ENCODE measurements at regions not wholly inside any gene's neighbourhood (a gene's known extent, or its start where the extent isn't known, plus 50 kb on each side); places are given as distances from the start of the nearest gene placed in this dataset.

- BruUV-seq (replicated peaks) = no TSS peak
- Histone ChIP-seq H3K36me3 (ENCODE audit: insufficient read depth, low read length) (no peaks in the 10 kb centered on the region), H3K4me2 (ENCODE audit: low read length) (no peak overlapping the region), H4K20me1 (ENCODE audit: insufficient read depth, low read length) (no peaks in the 10 kb centered on the region), H3K9me3 (ENCODE audit: low read length) (no peaks in the 10 kb centered on the region), H3K27ac (ENCODE audit: low read depth, low read length, poor library complexity, severe bottlenecking) (no peak overlapping the region), H2AFZ (ENCODE audit: low read length) (no peak overlapping the region), H3K4me3 (ENCODE audit: low read depth, low read length, poor library complexity, severe bottlenecking) (no peak overlapping the region), H3K4me1 (ENCODE audit: insufficient read depth, low read length, poor library complexity, severe bottlenecking) (no peaks in the 10 kb centered on the region), H3K9me2 (ENCODE audit: insufficient read depth, low read length) (no peaks in the 10 kb centered on the region), H3K79me2 (ENCODE audit: insufficient read depth, low read depth, low read length) (no peaks in the 10 kb centered on the region)
- CTCF ChIA-PET (ENCODE audit: unreplicated experiment) = no interaction called here
- POLR2A ChIA-PET = no interaction called here
- TF ChIP-seq, protein P1, sequence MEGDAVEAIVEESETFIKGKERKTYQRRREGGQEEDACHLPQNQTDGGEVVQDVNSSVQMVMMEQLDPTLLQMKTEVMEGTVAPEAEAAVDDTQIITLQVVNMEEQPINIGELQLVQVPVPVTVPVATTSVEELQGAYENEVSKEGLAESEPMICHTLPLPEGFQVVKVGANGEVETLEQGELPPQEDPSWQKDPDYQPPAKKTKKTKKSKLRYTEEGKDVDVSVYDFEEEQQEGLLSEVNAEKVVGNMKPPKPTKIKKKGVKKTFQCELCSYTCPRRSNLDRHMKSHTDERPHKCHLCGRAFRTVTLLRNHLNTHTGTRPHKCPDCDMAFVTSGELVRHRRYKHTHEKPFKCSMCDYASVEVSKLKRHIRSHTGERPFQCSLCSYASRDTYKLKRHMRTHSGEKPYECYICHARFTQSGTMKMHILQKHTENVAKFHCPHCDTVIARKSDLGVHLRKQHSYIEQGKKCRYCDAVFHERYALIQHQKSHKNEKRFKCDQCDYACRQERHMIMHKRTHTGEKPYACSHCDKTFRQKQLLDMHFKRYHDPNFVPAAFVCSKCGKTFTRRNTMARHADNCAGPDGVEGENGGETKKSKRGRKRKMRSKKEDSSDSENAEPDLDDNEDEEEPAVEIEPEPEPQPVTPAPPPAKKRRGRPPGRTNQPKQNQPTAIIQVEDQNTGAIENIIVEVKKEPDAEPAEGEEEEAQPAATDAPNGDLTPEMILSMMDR (conservative IDR thresholded peaks at IDR 0.05; ENCODE audit: low read length) = no peak
- TF ChIP-seq EZH2phosphoT487 (IDR thresholded peaks at IDR 0.05; ENCODE audit: borderline replicate concordance, low read depth, low read length) = no peak
- intact Hi-C loops (cut with micrococcal nuclease; ENCODE audit: unreplicated experiment) = no loop called here
- DNase-seq (ENCODE audit: low spot score) = no peak
These were observed 63.7 kb upstream of the PRR16 start for GRCh38 chr5:120400356-120400755.

GRCh38 chr5:120402606-120403005 lies 61.5 kb upstream of the PRR16 start:
- TF ChIP-seq, protein P1 (conservative IDR thresholded peaks at IDR 0.05; ENCODE audit: low read length) = no peak
- TF ChIP-seq EZH2phosphoT487 (IDR thresholded peaks at IDR 0.05; ENCODE audit: borderline replicate concordance, low read depth, low read length) = no peak
- intact Hi-C loops (cut with micrococcal nuclease; ENCODE audit: unreplicated experiment) = no loop called here
- H3K4me1 ChIP-seq (ENCODE audit: insufficient read depth, low read length, poor library complexity, severe bottlenecking) = no peaks in the 10 kb centered on the region
- H3K9me3 ChIP-seq (ENCODE audit: low read length) = no peaks in the 10 kb centered on the region
- CTCF ChIA-PET (ENCODE audit: unreplicated experiment) = no interaction called here
- no peaks in the 10 kb centered on the region for H4K20me1 ChIP-seq (ENCODE audit: insufficient read depth, low read length)
- H3K36me3 ChIP-seq (ENCODE audit: insufficient read depth, low read length) = no peaks in the 10 kb centered on the region
- no peaks in the 10 kb centered on the region for H3K9me2 ChIP-seq (ENCODE audit: insufficient read depth, low read length)
- no peak overlapping the region for H3K4me2 ChIP-seq (ENCODE audit: low read length)
- DNase-seq (ENCODE audit: low spot score) = no peak
- H2AFZ ChIP-seq (ENCODE audit: low read length) = no peak overlapping the region
- no peak overlapping the region for H3K27ac ChIP-seq (ENCODE audit: low read depth, low read length, poor library complexity, severe bottlenecking)
- H3K79me2 ChIP-seq (ENCODE audit: insufficient read depth, low read depth, low read length) = no peaks in the 10 kb centered on the region
- BruUV-seq (replicated peaks) = no TSS peak
- POLR2A ChIA-PET = interaction anchor here (1.6 kb wide), 1 partner anchor 9 kb away, joined by 3 read pairs; no protein-coding TSS in a partner anchor
- no peak overlapping the region for H3K4me3 ChIP-seq (ENCODE audit: low read depth, low read length, poor library complexity, severe bottlenecking)

- no peak overlapping the region for H2AFZ ChIP-seq (ENCODE audit: low read length)
- ChIA-PET CTCF (ENCODE audit: unreplicated experiment) (interaction anchor here (0.6 kb wide), 1 partner anchor 24 kb away, joined by 3 read pairs; no protein-coding TSS in a partner anchor), POLR2A (no interaction called here)
- BruUV-seq (replicated peaks) = no TSS peak
- no peak overlapping the region for H3K4me3 ChIP-seq (ENCODE audit: low read depth, low read length, poor library complexity, severe bottlenecking)
- no peaks in the 10 kb centered on the region for H3K36me3 ChIP-seq (ENCODE audit: insufficient read depth, low read length)
- no peaks in the 10 kb centered on the region for H3K9me3 ChIP-seq (ENCODE audit: low read length)
- no peak overlapping the region for H3K4me2 ChIP-seq (ENCODE audit: low read length)
- no peak for DNase-seq (ENCODE audit: low spot score)
- no peak for TF ChIP-seq EZH2phosphoT487 (IDR thresholded peaks at IDR 0.05; ENCODE audit: borderline replicate concordance, low read depth, low read length)
- TF ChIP-seq, protein P1 (conservative IDR thresholded peaks at IDR 0.05; ENCODE audit: low read length) = no peak
- intact Hi-C loops (cut with micrococcal nuclease; ENCODE audit: unreplicated experiment) = no loop called here
- no peaks in the 10 kb centered on the region for H3K79me2 ChIP-seq (ENCODE audit: insufficient read depth, low read depth, low read length)
- no peaks in the 10 kb centered on the region for H4K20me1 ChIP-seq (ENCODE audit: insufficient read depth, low read length)
- H3K9me2 ChIP-seq (ENCODE audit: insufficient read depth, low read length) = no peaks in the 10 kb centered on the region
- H3K4me1 ChIP-seq (ENCODE audit: insufficient read depth, low read length, poor library complexity, severe bottlenecking) = no peaks in the 10 kb centered on the region
- no peak overlapping the region for H3K27ac ChIP-seq (ENCODE audit: low read depth, low read length, poor library complexity, severe bottlenecking)
These were observed 58.7 kb upstream of the PRR16 start for GRCh38 chr5:120405286-120405864.

All from OCI-LY7 (cell line).